Memory B cell (primary cell): ENCODE measurements at regions not wholly inside any gene's neighbourhood (a gene's known extent, or its start where the extent isn't known, plus 50 kb on each side); places are given as distances from the start of the nearest gene placed in this dataset.
A peak's percentile ranks its signal among the peaks of the same experiment; 100 is the strongest.
"Not testable (repeated sequence)": the region's sequence is repeated elsewhere in the genome, so short reads cannot be mapped to it uniquely, and the experiment has no call there.

ENCODE experiments used
- ATAC-seq: fragments of 150-1000 bp; cut with Tn5 transposase; 2 replicates; pipeline ENCODE4 v1.10.0; 2021; ENCODE audit warnings: low read depth, mild to moderate bottlenecking, moderate library complexity
- DNase-seq, 2 donors: peaks; one replicate each; pipeline ENCODE4 v3.0.0; 2022; ENCODE audit warnings: low spot score in 2 of 2
- H3K27ac Mint-ChIP-seq: one replicate; pipeline ENCODE4 v1.8.0; 2022; ENCODE audit warnings: mild to moderate bottlenecking, moderate library complexity, mixed read lengths
- H3K27me3 Mint-ChIP-seq: one replicate; pipeline ENCODE4 v1.8.0; 2022; ENCODE audit warnings: mixed read lengths
- H3K36me3 Mint-ChIP-seq: one replicate; pipeline ENCODE4 v1.8.0; 2022; ENCODE audit warnings: mild to moderate bottlenecking, mixed read lengths
- H3K4me1 Mint-ChIP-seq: one replicate; pipeline ENCODE4 v1.8.0; 2022; ENCODE audit warnings: mixed read lengths
- H3K4me3 Mint-ChIP-seq: one replicate; pipeline ENCODE4 v1.8.0; 2022; ENCODE audit warnings: mild to moderate bottlenecking, moderate library complexity, mixed read lengths
- H3K9me3 Mint-ChIP-seq: one replicate; pipeline ENCODE4 v1.8.0; 2022; ENCODE audit warnings: mixed read lengths

DNA sequence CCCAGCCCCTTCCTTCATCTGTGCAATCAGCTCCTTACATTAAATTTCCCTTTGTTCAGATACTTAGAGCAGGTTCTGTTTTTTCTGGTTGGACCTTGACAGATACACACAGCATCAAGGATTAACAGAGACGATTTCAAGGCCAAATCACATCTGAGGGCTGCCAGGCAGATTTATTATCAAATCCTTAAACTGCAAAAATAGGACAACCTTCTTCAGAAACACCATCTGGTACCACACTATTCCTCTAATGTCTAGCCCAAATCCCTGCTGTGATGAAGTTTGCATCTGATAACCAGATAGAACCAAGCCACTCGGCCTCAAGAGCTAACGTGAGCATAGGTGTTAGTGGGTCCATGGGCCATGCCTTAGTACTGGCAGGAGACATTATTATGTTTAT is 250.7 kb upstream of the PROK2 start:
- Mint-ChIP-seq H3K9me3 (peaks cover 5% of the 10 kb centered on the region), H3K27ac (no peak overlapping the region), H3K27me3 (peaks cover 15% of the 10 kb centered on the region), H3K4me1 (peaks cover 11% of the 10 kb centered on the region), H3K36me3 (peaks cover 2% of the 10 kb centered on the region), H3K4me3 (no peak overlapping the region)
- ATAC-seq (no peak), DNase-seq (no peak)

DNA sequence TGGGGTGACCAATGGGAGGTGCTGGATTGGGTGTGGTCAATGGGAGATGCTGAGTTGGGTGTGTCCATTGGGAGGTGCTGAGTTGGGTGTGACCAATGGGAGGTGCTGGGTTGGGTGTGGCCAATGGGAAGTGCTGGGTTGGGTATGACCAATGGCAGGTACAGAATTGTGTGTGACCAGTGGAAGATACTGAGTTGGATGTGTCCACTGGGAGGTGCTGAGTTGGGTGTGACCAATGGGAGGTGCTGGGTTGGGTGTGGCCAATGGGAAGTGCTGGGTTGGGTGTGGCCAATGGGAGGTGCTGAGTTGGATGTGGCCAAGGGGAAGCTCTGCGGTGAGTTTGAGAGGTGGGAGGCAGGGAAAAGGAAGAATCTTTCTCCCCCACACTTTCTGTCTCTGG is 250.0 kb upstream of the PROK2 start:
- DNase-seq, result no peak
- no peak overlapping the region for H3K27ac Mint-ChIP-seq
- peaks cover 11% of the 10 kb centered on the region for H3K4me1 Mint-ChIP-seq
- H3K4me3 Mint-ChIP-seq, result no peak overlapping the region
- ATAC-seq, result no peak
- peaks cover 11% of the 10 kb centered on the region for H3K27me3 Mint-ChIP-seq
- peaks cover 5% of the 10 kb centered on the region for H3K9me3 Mint-ChIP-seq
- H3K36me3 Mint-ChIP-seq, result peaks cover 2% of the 10 kb centered on the region

DNA sequence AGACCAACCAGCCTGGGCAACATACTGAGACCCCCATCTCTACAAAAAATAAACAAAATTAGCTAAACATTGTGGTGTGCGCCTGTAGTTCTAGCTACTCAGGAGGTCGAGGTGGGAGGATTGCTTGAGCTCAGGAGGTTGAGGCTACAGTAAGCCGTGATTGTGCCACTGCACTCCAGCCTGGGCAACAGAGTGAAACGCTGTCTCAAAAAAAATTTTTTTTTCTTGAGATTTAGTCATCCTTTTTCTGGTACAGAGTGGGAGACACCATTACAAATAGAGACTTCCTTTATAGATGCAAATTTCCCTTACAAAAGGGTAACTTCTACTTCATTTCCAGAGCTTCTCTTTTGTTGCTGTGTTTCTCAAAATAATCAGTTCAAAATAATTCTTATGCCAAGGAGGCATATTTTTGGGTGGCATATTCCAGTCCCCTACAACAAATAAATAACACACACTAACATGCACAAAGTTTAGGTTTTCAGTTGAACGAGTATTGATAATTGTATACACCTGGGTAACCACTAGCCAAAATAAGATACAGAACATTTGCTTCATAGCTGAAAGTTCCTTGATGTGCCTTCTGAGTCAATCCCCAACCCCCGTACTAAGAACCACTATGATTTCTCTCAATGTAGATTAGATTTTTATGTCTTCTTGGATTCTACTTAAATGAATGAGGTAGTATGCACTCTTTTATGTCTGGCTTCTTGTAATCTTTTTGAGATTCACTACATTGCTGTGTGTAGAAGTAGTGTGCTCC is 248.9 kb upstream of the PROK2 start:
- Mint-ChIP-seq H3K4me3 (no peak overlapping the region), H3K36me3 (peaks cover 2% of the 10 kb centered on the region), H3K27me3 (peaks cover 8% of the 10 kb centered on the region), H3K9me3 (peaks cover 5% of the 10 kb centered on the region), H3K27ac (no peak overlapping the region), H3K4me1 (peaks cover 11% of the 10 kb centered on the region)
- DNase-seq (no peak), ATAC-seq (peak; percentile 64)

DNA sequence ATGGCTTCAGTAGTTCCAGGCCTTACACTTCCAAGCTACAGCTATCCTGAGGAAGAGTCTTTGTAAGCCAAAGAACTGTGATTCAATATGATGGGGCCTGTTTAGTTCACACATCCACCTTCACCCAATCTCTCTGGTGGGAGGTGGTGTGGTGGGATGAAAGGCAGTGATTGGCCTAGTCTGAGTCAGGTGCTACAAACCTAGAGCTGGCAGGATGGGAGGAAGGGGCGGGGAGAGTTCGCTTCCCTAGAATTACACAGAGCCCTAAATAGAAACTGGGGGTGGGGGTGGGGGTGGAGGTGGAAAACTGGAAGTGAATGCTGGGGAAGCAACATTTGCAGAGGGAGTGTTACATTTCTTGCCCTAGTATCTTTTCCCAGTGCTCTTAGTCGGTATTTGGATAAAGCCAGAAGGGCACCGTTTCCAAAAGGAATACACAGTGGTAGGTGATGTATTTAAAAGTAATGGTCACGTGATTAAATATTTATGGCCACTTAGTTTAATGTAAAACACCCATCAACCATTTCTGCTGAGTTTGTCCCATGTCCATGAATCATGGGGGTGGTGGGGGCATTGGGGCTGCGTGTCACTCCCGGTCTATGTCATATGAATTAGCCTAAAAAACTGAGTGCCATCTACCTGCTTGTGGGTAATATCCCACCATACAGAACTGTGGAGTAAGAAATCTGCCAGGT is 247.6 kb upstream of the PROK2 start:
- DNase-seq (no peak), ATAC-seq (no peak)
- Mint-ChIP-seq H3K36me3 (peaks cover 2% of the 10 kb centered on the region), H3K4me1 (peaks cover 11% of the 10 kb centered on the region), H3K4me3 (no peak overlapping the region), H3K27ac (no peak overlapping the region), H3K27me3 (peaks cover 6% of the 10 kb centered on the region), H3K9me3 (peaks cover 4% of the 10 kb centered on the region)

GRCh38 chr3:72031581-72031980 is 246.6 kb upstream of the PROK2 start:
- Mint-ChIP-seq H3K9me3 (peaks cover 1% of the 10 kb centered on the region), H3K4me1 (peaks cover 11% of the 10 kb centered on the region), H3K27ac (no peak overlapping the region), H3K27me3 (peaks cover 3% of the 10 kb centered on the region), H3K36me3 (no peaks in the 10 kb centered on the region), H3K4me3 (no peak overlapping the region)
- ATAC-seq (no peak), DNase-seq (no peak)

- not testable (repeated sequence) for H3K9me3 Mint-ChIP-seq, H3K27ac Mint-ChIP-seq
Observed at GRCh38 chr3:72030296-72030695, 245.3 kb upstream of the PROK2 start.

DNA sequence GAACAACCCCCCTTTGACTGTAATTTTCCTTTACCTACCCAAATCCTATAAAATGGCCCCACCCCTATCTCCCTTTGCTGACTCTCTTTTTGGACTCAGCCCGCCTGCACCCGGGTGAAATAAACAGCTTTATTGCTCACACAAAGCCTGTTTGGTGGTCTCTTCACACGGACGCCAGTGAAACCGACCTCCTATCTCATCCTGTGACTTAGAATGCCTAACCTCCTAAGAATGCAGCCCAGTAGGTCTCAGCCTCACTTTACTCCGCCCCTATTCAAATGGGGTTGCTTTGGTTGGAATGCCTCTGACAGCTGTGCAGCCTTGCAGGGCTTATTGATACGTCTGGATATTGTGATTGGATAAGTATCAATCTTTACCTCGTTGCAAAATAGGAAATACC is 243.8 kb upstream of the PROK2 start:
- not testable (repeated sequence) for H3K27me3 Mint-ChIP-seq, H3K27ac Mint-ChIP-seq, ATAC-seq, H3K4me3 Mint-ChIP-seq, H3K36me3 Mint-ChIP-seq, H3K4me1 Mint-ChIP-seq, DNase-seq
- H3K9me3 Mint-ChIP-seq, result peaks cover 11% of the 10 kb centered on the region

More at GRCh38 chr3:72030296-72030695, 245.3 kb upstream of the PROK2 start:
- H3K36me3 Mint-ChIP-seq, H3K27me3 Mint-ChIP-seq, ATAC-seq, DNase-seq, H3K4me3 Mint-ChIP-seq: not testable (repeated sequence)
- peaks cover 11% of the 10 kb centered on the region for H3K4me1 Mint-ChIP-seq

- not testable (repeated sequence) for H3K4me1 Mint-ChIP-seq, ATAC-seq, H3K4me3 Mint-ChIP-seq, DNase-seq, H3K27me3 Mint-ChIP-seq, H3K36me3 Mint-ChIP-seq, H3K27ac Mint-ChIP-seq
- peaks cover 11% of the 10 kb centered on the region for H3K9me3 Mint-ChIP-seq
Observed at GRCh38 chr3:72028307-72028706, 243.4 kb upstream of the PROK2 start.

GRCh38 chr3:72027728-72028127 is 242.8 kb upstream of the PROK2 start:
- not testable (repeated sequence) for ATAC-seq, H3K27ac Mint-ChIP-seq, H3K36me3 Mint-ChIP-seq, H3K4me1 Mint-ChIP-seq, H3K27me3 Mint-ChIP-seq, DNase-seq, H3K4me3 Mint-ChIP-seq
- H3K9me3 Mint-ChIP-seq, result peaks cover 11% of the 10 kb centered on the region

DNA sequence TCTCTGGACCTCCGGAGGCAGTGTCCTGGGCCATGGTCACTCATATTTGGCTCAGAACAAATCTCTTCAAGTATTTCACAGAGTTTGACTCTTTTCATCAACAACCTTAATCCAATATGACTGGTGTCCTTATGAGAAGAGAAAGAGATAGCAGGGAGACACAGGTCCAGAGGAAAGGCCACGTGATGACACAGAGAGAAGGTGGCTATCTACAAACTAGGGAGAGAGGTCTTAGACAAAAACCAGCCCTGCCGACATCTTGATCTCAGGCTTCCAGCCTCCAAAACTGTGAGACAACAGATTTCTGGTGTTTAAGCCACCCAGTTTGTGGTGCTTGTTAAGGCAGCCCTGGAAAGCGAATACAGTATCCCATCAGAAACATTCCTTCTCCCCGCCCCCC is 237.1 kb upstream of the PROK2 start:
- peaks cover 3% of the 10 kb centered on the region for H3K27me3 Mint-ChIP-seq
- peaks cover 11% of the 10 kb centered on the region for H3K9me3 Mint-ChIP-seq
- no peak overlapping the region for H3K27ac Mint-ChIP-seq
- peaks cover 7% of the 10 kb centered on the region for H3K36me3 Mint-ChIP-seq
- no peak for ATAC-seq
- no peak for DNase-seq
- no peaks in the 10 kb centered on the region for H3K4me1 Mint-ChIP-seq
- H3K4me3 Mint-ChIP-seq, result no peak overlapping the region

GRCh38 chr3:72021531-72021930 is 236.6 kb upstream of the PROK2 start:
- H3K27ac Mint-ChIP-seq, result no peak overlapping the region
- no peak for ATAC-seq
- peaks cover 3% of the 10 kb centered on the region for H3K27me3 Mint-ChIP-seq
- H3K4me3 Mint-ChIP-seq, result no peak overlapping the region
- H3K36me3 Mint-ChIP-seq, result peaks cover 7% of the 10 kb centered on the region
- no peaks in the 10 kb centered on the region for H3K4me1 Mint-ChIP-seq
- peaks cover 11% of the 10 kb centered on the region for H3K9me3 Mint-ChIP-seq
- DNase-seq, result no peak

DNA sequence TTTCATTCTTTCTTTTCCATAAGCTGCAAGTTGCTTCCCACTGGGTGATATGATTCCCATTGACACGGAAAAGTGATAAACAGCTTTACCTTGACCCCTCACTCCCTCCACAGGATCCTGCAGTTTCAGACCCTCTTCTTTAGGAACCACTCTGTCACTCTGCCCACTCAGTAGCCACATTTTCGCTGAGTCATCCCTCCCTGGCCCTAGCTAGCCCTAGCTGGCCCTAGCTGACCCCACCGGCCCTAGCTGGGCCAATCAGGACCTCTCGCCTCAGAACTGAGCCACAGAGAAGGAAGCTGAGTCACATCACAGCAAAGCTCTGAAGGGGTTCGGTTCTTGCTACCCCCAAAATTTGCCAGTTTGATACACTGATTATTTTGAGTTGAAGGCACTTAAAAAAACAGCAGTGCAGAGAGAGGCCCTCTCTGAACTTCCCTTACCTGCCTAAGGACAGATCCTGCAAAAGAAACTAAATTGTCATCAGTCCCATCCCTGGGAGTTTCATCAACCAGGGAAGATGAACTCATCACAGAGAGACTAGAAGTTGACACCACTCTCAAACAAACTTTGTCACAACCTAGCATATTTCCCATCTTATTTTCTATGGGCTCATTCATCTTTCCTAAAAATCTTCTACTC is 233.5 kb upstream of the PROK2 start:
- DNase-seq (no peak), ATAC-seq (no peak)
- Mint-ChIP-seq H3K4me1 (no peaks in the 10 kb centered on the region), H3K36me3 (no peaks in the 10 kb centered on the region), H3K4me3 (no peak overlapping the region), H3K9me3 (peaks cover 1% of the 10 kb centered on the region), H3K27me3 (no peaks in the 10 kb centered on the region), H3K27ac (no peak overlapping the region)

- ATAC-seq (no peak), DNase-seq (no peak)
- Mint-ChIP-seq H3K27me3 (no peaks in the 10 kb centered on the region), H3K4me1 (no peaks in the 10 kb centered on the region), H3K36me3 (no peaks in the 10 kb centered on the region), H3K27ac (no peak overlapping the region), H3K9me3 (peaks cover 1% of the 10 kb centered on the region), H3K4me3 (no peak overlapping the region)
Observed at GRCh38 chr3:72017935-72018334, 233.0 kb upstream of the PROK2 start.

GRCh38 chr3:72017311-72017710 is 232.4 kb upstream of the PROK2 start:
- Mint-ChIP-seq H3K4me3 (no peak overlapping the region), H3K27ac (no peak overlapping the region), H3K9me3 (peaks cover 1% of the 10 kb centered on the region), H3K27me3 (no peaks in the 10 kb centered on the region), H3K4me1 (no peaks in the 10 kb centered on the region), H3K36me3 (no peaks in the 10 kb centered on the region)
- DNase-seq, result no peak
- ATAC-seq, result no peak
